Stomach (tissue), 4 donors: ENCODE measurements at regions not wholly inside any gene's neighbourhood (a gene's known extent, or its start where the extent isn't known, plus 50 kb on each side); places are given as distances from the start of the nearest gene placed in this dataset.

Experiments used
- EP300 ChIP-seq: sonication (generic); formaldehyde crosslinking; IDR thresholded peaks from one replicate; pipeline ENCODE4 v1.6.1; 2017; ENCODE audit warnings: antibody characterized with exemption
- POLR2A ChIP-seq, 4 donors: fragments of 450-650 bp; IDR thresholded peaks; one replicate each; pipeline ENCODE4 v1.6.1; 2016; ENCODE audit warnings: antibody characterized with exemption in 4 of 4, control low read depth in 2 of 4, mild to moderate bottlenecking in 1 of 4, moderate library complexity in 1 of 4

- TF ChIP-seq POLR2A (IDR thresholded peaks at IDR 0.05), result no peak
- no peak for TF ChIP-seq EP300
Measured at GRCh38 chr3:64915778-64916177, 228.0 kb upstream of the ADAMTS9 start.
